Cardiac muscle cell (in vitro differentiated cells and primary cell): ENCODE measurements at regions not wholly inside any gene's neighbourhood (a gene's known extent, or its start where the extent isn't known, plus 50 kb on each side); places are given as distances from the start of the nearest gene placed in this dataset.

Source experiments
- DNase-seq, 2 donors: peaks; one replicate each; pipeline versions ENCODE4 v3.0.0 to v3.0.0-alpha.2; 2010 to 2017; ENCODE audit warnings: low read depth in 1 of 2, low spot score in 1 of 2
- H3K27ac ChIP-seq: fragments of 200-600 bp; sonication (generic); 2 replicates; pipeline ENCODE4 v1.5.1; 2016
- H3K27me3 ChIP-seq: fragments of 200-600 bp; sonication (generic); 2 replicates; pipeline ENCODE4 v1.6.0; 2016; ENCODE audit warnings: control low read depth
- H3K36me3 ChIP-seq: fragments of 200-600 bp; sonication (generic); 2 replicates; pipeline ENCODE4 v1.5.1; 2016; ENCODE audit warnings: control low read depth
- H3K4me1 ChIP-seq: fragments of 200-600 bp; sonication (generic); 2 replicates; pipeline ENCODE4 v1.8.1; 2017; ENCODE audit warnings: low read depth, mild to moderate bottlenecking, mixed run types
- H3K4me3 ChIP-seq: fragments of 200-600 bp; sonication (generic); 2 replicates; pipeline ENCODE4 v1.5.1; 2016; ENCODE audit warnings: mild to moderate bottlenecking
- H3K9me3 ChIP-seq: fragments of 200-600 bp; sonication (generic); 2 replicates; pipeline ENCODE4 v1.5.1; 2017; ENCODE audit warnings: low read depth, mild to moderate bottlenecking, control low read depth
- CTCF ChIP-seq: IDR thresholded peaks from 2 replicates; pipeline ENCODE4 v1.5.1; 2012; ENCODE audit warnings: low read depth, mild to moderate bottlenecking, low read length

GRCh38 chr2:144244938-144245337, 275.0 kb downstream of the ZEB2 start:
- Histone ChIP-seq H3K9me3 (no peaks in the 10 kb centered on the region), H3K4me1 (peaks cover 3% of the 10 kb centered on the region), H3K27ac (no peak overlapping the region), H3K36me3 (no peaks in the 10 kb centered on the region), H3K4me3 (no peak overlapping the region), H3K27me3 (no peaks in the 10 kb centered on the region)
- no peak for DNase-seq
- TF ChIP-seq CTCF = no peak

GRCh38 chr2:144242311-144242710, 277.6 kb downstream of the ZEB2 start:
- H3K4me1 ChIP-seq = no peaks in the 10 kb centered on the region
- H3K27ac ChIP-seq = no peak overlapping the region
- H3K9me3 ChIP-seq = no peaks in the 10 kb centered on the region
- H3K36me3 ChIP-seq = no peaks in the 10 kb centered on the region
- DNase-seq = no peak
- no peak for TF ChIP-seq CTCF
- no peaks in the 10 kb centered on the region for H3K27me3 ChIP-seq
- no peak overlapping the region for H3K4me3 ChIP-seq

GRCh38 chr2:144241801-144242200, 278.1 kb downstream of the ZEB2 start:
- Histone ChIP-seq H3K9me3 (no peaks in the 10 kb centered on the region), H3K27me3 (no peaks in the 10 kb centered on the region), H3K36me3 (no peaks in the 10 kb centered on the region), H3K4me3 (no peak overlapping the region), H3K27ac (no peak overlapping the region), H3K4me1 (no peaks in the 10 kb centered on the region)
- DNase-seq = no peak
- no peak for TF ChIP-seq CTCF

GRCh38 chr2:144240656-144241339, 279.1 kb downstream of the ZEB2 start:
- H3K27ac ChIP-seq = no peak overlapping the region
- H3K4me3 ChIP-seq = no peak overlapping the region
- TF ChIP-seq CTCF = no peak
- H3K27me3 ChIP-seq = no peaks in the 10 kb centered on the region
- no peaks in the 10 kb centered on the region for H3K4me1 ChIP-seq
- DNase-seq = no peak
- H3K36me3 ChIP-seq = no peaks in the 10 kb centered on the region
- H3K9me3 ChIP-seq = no peaks in the 10 kb centered on the region

- Histone ChIP-seq H3K36me3 (no peaks in the 10 kb centered on the region), H3K27me3 (no peaks in the 10 kb centered on the region), H3K4me1 (no peaks in the 10 kb centered on the region), H3K9me3 (no peaks in the 10 kb centered on the region), H3K27ac (no peak overlapping the region), H3K4me3 (no peak overlapping the region)
- DNase-seq = no peak
- TF ChIP-seq CTCF = no peak
These were observed 280.2 kb downstream of the ZEB2 start for GRCh38 chr2:144239726-144240125.
